Hematopoietic multipotent progenitor cell treated with erythropoietin and hydrocortisone succinate and interleukin-3 and kit ligand, for 15 days (in vitro differentiated cells): ENCODE measurements at regions not wholly inside any gene's neighbourhood (a gene's known extent, or its start where the extent isn't known, plus 50 kb on each side); places are given as distances from the start of the nearest gene placed in this dataset.
"Not testable (repeated sequence)": the region's sequence is repeated elsewhere in the genome, so short reads cannot be mapped to it uniquely, and the experiment has no call there.

Source experiments
- DNase-seq: peaks from one replicate; pipeline ENCODE4 v3.0.0-alpha.2; 2015; ENCODE audit warnings: low spot score

GRCh38 chr10:4635883-4636282, 190.1 kb upstream of the AKR1E2 start:
- no peak for DNase-seq

- no peak for DNase-seq
These were observed 190.6 kb upstream of the AKR1E2 start for GRCh38 chr10:4635388-4635787.

DNA sequence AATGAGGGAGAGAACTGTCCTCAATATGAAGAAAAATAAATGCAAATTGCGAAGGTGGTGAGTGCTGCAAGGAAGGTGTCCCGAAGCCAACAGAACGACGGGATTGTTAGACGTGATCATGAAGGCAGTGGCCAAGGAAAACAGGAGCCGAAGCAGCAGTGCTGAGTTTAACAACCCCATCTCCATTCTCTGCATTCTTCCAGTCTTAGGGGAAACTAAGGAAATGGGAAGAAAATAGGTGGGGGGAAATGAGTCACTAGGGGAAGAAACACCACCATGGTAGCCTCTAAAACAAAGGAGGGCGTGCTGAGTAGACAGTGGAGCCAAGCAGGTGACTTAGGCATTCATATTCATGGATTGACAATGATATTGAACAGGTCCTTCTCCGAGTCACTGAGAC, 192.2 kb upstream of the AKR1E2 start:
- no peak for DNase-seq

GRCh38 chr10:4633186-4633585, 192.8 kb upstream of the AKR1E2 start:
- DNase-seq, result no peak

GRCh38 chr10:4632757-4633156, 193.2 kb upstream of the AKR1E2 start:
- no peak for DNase-seq

GRCh38 chr10:4626919-4627318, 199.1 kb upstream of the AKR1E2 start:
- no peak for DNase-seq

DNA sequence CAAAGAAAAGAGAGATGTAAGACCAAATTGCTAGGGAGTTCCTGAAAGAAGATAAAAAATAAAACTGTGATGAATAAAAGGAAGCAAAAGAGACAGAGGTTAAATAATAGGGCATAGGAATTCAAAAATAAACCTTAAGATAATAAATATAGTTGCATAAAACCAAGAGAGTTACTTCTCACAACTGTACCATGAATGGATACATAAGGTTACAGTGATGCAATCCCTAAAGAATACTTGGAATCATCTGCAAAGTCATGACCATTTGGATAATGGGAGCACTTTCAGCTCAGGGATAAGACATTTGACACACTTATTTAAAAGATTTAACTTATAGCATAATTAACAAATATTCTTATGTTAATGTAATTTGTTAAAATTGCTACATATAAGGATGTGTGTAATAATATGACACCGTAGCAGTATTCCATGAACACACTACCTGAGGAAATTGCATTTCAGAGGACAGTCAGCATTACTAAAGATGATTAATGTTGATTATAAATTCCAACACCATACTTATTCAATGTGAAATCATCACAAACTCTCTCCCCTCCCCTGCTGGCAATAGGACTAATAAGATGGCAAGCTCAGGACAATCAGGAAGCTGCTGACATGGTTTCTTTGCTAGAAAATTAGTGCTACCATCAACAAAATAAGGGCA, 202.1 kb upstream of the AKR1E2 start:
- DNase-seq, result no peak

DNA sequence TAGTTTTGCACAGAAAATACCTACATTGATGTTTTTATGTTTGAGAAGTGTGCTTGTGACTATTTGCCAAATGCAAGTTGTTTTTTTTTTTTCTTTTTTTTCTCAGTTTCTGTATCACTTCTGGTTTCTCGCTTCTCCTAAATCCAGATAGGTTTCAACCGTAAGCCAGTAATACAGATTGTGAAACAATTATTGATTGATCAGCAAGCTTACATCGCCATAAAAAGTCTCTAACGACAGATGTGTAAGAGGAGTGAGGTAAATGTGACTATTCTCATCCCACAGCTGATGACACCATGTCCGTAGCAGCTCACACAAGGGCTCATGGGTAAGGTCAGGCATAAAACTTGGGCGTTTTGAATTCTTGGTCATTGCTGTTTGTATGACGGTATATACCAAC, 202.8 kb upstream of the AKR1E2 start:
- no peak for DNase-seq

DNA sequence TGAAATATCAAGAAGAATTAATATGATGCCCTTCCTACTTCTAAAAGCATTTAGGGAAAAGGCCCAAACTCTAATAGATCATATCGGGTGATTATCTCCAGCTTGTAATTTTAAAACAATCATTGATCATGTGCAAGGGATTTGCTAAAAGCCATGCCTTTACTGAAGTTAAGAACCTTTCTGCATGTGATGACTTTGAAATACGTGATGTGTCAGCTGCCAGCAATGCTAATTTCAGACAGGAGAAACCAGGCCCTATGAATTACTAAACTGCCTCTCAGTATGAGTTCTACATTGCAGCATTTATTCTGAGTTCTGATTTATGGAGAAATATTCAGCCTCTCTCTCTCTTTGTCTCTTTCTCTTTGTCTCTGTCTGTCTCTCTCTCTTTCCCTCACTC, 203.6 kb upstream of the AKR1E2 start:
- DNase-seq, result no peak

DNA sequence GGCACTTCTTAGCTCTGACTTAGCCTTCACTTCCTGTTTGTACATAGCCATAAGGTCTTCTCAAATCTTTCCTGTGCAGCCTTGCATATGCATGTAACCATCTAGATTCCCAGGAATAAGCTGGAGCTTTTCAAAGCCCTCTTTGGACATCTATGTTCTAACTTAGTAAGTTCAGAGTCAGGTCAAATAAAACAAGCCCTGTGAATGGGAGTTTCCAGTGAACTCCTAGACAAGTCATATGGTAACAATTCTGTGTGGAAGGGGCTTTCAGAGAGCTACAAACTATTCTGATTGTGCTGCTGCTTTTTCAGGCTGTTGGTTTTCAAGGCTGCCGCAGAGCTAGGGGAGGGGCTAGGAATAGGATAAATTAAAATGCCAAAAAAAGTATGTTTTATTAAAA, 208.4 kb upstream of the AKR1E2 start:
- DNase-seq, result no peak

GRCh38 chr10:4615042-4615441, 211.0 kb upstream of the AKR1E2 start:
- no peak for DNase-seq

- no peak for DNase-seq
These were observed 216.8 kb upstream of the AKR1E2 start for GRCh38 chr10:4609251-4609650.

DNA sequence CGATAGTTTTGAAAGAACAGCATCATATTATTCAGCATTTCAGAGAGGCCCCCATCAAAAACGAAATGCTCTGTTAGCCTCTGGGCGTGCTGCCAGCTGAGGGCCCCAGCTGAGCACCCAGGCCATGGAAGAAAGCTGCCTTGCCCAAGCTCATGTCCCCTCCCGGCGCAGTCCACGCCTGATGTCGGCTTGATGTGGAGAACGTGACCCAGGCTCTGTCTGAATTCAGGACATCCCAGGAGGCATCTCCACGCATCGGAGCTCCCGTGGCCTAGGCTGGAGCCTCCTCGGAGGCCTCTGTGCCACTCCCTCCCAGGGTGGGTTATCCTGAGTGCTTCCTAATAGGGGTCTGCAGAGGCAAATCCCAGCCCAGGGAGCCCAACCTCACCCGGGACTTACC, 218.3 kb upstream of the AKR1E2 start:
- DNase-seq, result no peak

GRCh38 chr10:4606856-4607636, 219.0 kb upstream of the AKR1E2 start:
- DNase-seq, result no peak

DNA sequence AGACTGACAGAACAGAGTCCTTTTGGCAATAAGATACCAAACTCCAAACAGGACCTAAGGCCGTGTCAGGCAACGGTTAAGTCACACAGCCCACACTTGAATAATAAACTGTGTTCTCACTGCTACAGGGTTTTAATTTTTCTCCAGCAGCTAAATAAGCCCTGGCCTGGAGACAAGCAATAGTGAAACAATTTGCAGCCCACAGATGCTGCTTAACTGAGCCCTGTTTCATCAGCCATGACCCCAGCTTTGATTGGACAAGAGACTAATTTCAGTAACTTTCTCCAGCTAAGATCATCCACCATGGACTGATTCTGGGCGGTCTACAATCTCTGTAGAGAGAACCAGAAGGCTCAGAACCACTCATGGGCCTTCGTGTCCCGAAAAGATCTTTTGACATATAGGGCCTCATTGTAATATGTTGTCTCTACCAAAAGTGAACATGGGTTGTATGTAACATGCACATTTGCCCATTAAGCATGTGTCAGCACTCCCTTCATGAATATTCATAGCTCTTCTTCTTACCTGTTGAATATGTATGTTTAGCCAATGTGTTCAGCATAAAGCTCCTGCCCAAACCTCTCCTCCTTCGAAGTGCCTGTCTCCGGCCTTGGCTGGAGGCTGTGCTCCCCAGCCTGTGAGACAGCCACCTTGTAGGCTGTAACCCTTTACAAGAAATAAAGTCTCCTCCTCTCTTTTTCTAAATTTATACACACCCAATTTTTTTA, 223.1 kb upstream of the AKR1E2 start:
- DNase-seq, result no peak

- DNase-seq, result no peak
These were observed 226.5 kb upstream of the AKR1E2 start for GRCh38 chr10:4599471-4599870.

DNA sequence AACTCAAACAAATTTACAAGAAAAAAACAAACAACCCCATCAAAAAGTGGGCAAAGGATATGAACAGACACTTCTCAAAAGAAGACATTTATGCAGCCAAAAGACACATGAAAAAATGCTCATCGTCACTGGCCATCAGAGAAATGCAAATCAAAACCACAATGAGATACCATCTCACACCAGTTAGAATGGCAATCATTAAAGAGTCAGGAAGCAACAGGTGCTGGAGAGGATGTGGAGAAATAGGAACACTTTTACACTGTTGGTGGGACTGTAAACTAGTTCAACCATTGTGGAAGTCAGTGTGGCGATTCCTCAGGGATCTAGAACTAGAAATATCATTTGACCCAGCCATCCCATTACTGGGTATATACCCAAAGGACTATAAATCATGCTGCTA, 228.1 kb upstream of the AKR1E2 start:
- not testable (repeated sequence) for DNase-seq

- DNase-seq, result no peak
These were observed 229.1 kb upstream of the AKR1E2 start for GRCh38 chr10:4596951-4597350.

DNA sequence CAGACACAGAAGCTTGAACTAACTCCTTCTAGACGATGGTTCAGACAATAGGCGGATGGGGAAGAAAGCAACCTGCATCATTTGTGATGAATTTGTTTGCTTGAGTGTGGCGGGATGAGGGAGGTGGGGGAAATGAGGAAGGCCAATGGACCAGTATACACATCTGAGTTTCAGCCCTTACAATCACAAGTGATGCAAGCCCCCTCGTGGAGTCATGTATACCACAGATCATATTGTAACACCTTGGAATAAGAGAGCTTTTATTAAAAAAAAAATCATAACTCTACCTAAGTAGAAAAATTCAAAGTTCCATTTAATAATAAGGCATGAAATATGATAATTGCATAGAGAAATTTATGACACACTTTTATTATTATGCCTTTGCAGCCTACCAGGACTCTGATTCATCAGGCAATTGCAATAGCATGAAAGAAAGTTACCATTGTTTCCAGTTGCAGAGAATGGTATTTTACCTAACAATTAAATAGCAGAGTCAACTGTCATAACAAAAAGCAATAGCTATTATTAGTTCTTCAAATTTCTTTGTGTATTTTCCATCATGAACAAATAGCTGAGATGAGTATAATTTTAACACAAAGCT, 230.2 kb upstream of the AKR1E2 start:
- DNase-seq, result no peak

DNA sequence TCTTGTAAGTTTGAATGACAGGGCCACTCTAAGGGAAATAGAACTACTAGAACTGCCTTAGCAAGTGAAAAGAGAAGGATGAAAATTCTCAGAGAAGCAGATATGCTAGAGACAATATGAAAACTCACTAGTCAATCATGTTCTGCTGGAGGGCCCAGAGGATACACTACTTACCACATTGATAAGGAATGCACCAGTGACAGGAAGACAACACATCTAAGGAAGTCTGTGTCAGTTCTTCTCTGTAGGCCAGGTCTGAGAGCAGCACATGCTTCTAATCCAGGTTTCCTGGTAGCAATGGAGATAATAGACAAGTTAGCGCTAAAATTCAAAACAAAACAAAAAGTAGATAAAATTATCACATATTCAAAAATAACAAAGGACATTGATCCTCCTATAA, 235.2 kb upstream of the AKR1E2 start:
- DNase-seq, result no peak

DNA sequence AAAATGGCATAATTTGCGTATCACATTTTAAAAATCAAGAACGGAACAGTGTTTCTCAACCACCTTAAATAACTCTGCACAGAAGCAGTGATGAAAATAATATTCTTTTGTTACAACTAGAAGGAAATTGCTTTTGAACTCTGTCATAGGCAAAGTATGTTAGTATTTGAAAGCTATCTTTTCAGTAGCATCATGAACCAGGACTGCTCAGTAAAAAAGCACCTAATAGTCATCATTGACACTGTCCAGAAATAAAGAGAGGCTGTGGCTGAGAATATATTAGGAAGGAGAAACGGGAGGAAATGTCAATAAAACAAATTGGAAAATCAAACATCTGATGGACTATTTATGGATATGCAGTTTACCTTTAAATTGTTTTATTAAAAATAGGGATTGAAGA, 237.2 kb upstream of the AKR1E2 start:
- DNase-seq, result no peak

DNA sequence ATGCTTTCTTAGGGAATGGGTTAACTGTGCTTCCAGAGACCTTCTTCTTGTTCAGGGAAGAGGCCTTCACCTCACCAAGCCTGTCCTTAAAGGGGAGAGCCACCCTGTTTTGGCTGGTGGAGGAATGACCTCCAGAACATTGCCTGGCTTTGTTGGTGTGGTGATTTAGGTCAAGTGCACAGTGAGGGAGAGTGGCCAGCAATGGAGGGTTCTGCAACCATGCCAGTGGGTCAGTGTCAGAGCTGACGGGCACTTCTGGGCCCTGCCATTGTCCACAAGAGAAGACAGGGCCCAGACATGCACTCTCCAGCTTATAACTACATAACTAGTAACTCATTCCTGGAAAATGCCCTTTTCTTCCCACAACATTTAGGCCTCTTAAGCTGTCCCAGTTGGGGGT, 238.5 kb upstream of the AKR1E2 start:
- no peak for DNase-seq

DNA sequence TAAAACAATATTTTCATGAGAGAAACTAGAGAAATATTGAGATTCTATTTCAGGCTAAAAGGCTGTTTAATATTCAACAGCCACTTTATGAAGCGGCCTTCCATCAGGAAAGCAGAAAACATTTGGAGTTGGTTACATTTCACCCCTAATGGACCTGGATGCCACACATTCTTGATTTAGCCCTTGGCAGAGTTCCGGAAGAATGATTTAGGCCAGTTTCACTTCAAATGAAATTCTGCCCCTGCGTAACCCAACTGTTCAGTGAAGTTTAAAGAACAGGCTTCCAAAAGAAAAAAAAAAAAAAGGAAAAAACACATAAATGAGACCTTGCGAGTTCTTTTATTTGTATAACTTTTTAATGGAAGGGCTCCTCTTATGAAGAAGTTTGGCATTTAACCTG, 239.2 kb upstream of the AKR1E2 start:
- DNase-seq, result no peak
